HUES64 (cell line): ENCODE measurements at regions not wholly inside any gene's neighbourhood (a gene's known extent, or its start where the extent isn't known, plus 50 kb on each side); places are given as distances from the start of the nearest gene placed in this dataset.

Experiments
- H3K27ac ChIP-seq: 2 replicates; pipeline ENCODE4 v1.7.0; 2013; ENCODE audit warnings: low read depth, low read length, inconsistent platforms
- H3K27me3 ChIP-seq: 2 replicates; pipeline ENCODE4 v1.6.1; 2013; ENCODE audit warnings: mild to moderate bottlenecking, low read length; ENCODE audit not compliant: insufficient read depth
- H3K36me3 ChIP-seq: 2 replicates; pipeline ENCODE4 v1.6.1; 2013; ENCODE audit warnings: mild to moderate bottlenecking, low read length; ENCODE audit not compliant: insufficient read depth
- H3K4me1 ChIP-seq: 2 replicates; pipeline ENCODE4 v1.6.1; 2013; ENCODE audit warnings: mild to moderate bottlenecking, low read length, moderate library complexity; ENCODE audit not compliant: insufficient read depth
- H3K4me3 ChIP-seq: 2 replicates; pipeline ENCODE4 v1.5.1; 2013; ENCODE audit warnings: mild to moderate bottlenecking, low read length, moderate library complexity
- H3K9ac ChIP-seq: 2 replicates; pipeline ENCODE4 v1.6.1; 2013; ENCODE audit warnings: mild to moderate bottlenecking, low read depth, low read length
- H3K9me3 ChIP-seq: 2 replicates; pipeline ENCODE4 v1.6.1; 2013; ENCODE audit warnings: low read depth, low read length; ENCODE audit not compliant: insufficient read depth
- WGBS: fragments of 150-250, 120-280 bp; methylation state at CpG from one replicate; pipeline ENCODE4 v1.1.7; 2013; ENCODE audit warnings: missing lambda C conversion rate; 5-methylcytosine and 5-hydroxymethylcytosine counted together

- Histone ChIP-seq H3K4me1 (no peaks in the 10 kb centered on the region), H3K36me3 (no peaks in the 10 kb centered on the region), H3K27ac (no peak overlapping the region), H3K27me3 (no peaks in the 10 kb centered on the region), H3K4me3 (no peak overlapping the region), H3K9ac (no peak overlapping the region), H3K9me3 (no peaks in the 10 kb centered on the region)
Observed at GRCh38 chr9:106745876-106746275, 117.1 kb upstream of the ZNF462 start.

- H3K9ac ChIP-seq: no peak overlapping the region
- H3K4me3 ChIP-seq: no peak overlapping the region
- peaks cover 9% of the 10 kb centered on the region; the same call in 1 of the 2 replicates for H3K4me1 ChIP-seq
- H3K9me3 ChIP-seq: no peaks in the 10 kb centered on the region
- no peaks in the 10 kb centered on the region for H3K36me3 ChIP-seq
- H3K27ac ChIP-seq: no peak overlapping the region
- 98% methylated on average over 5 of the region's 5 CpGs for WGBS
- no peaks in the 10 kb centered on the region for H3K27me3 ChIP-seq
Observed at GRCh38 chr9:106751681-106752080, 111.3 kb upstream of the ZNF462 start.

GRCh38 chr9:106752581-106752980 is 110.4 kb upstream of the ZNF462 start:
- Histone ChIP-seq H3K27me3 (no peaks in the 10 kb centered on the region), H3K9me3 (no peaks in the 10 kb centered on the region), H3K36me3 (no peaks in the 10 kb centered on the region), H3K9ac (no peak overlapping the region), H3K4me1 (peaks cover 16% of the 10 kb centered on the region), H3K4me3 (no peak overlapping the region), H3K27ac (no peak overlapping the region)
- 74% methylated on average over 3 of the region's 3 CpGs for WGBS

- Histone ChIP-seq H3K27ac (no peak overlapping the region), H3K36me3 (no peaks in the 10 kb centered on the region), H3K9ac (no peak overlapping the region), H3K4me1 (peaks cover 20% of the 10 kb centered on the region), H3K27me3 (no peaks in the 10 kb centered on the region), H3K4me3 (no peak overlapping the region), H3K9me3 (no peaks in the 10 kb centered on the region)
- 69% methylated on average over 4 of the region's 4 CpGs for WGBS
Observed at GRCh38 chr9:106753155-106753671, 109.8 kb upstream of the ZNF462 start.

- peaks cover 31% of the 10 kb centered on the region for H3K4me1 ChIP-seq
- H3K9me3 ChIP-seq: no peaks in the 10 kb centered on the region
- no peaks in the 10 kb centered on the region for H3K36me3 ChIP-seq
- H3K9ac ChIP-seq: no peak overlapping the region
- no peaks in the 10 kb centered on the region for H3K27me3 ChIP-seq
- H3K4me3 ChIP-seq: no peak overlapping the region
- H3K27ac ChIP-seq: no peak overlapping the region
- WGBS: 85% methylated on average over 7 of the region's 7 CpGs
Observed at GRCh38 chr9:106755736-106756135, 107.2 kb upstream of the ZNF462 start.

GRCh38 chr9:106757514-106757913 is 105.5 kb upstream of the ZNF462 start:
- H3K27me3 ChIP-seq: no peaks in the 10 kb centered on the region
- WGBS: 65% methylated on average over 2 of the region's 2 CpGs
- no peaks in the 10 kb centered on the region for H3K36me3 ChIP-seq
- no peak overlapping the region for H3K27ac ChIP-seq
- H3K9me3 ChIP-seq: no peaks in the 10 kb centered on the region
- H3K9ac ChIP-seq: no peak overlapping the region
- no peak overlapping the region for H3K4me3 ChIP-seq
- peaks cover 31% of the 10 kb centered on the region for H3K4me1 ChIP-seq

- 32% methylated on average over 1 of the region's 1 CpG for WGBS
Observed at GRCh38 chr9:106758911-106759310, 104.1 kb upstream of the ZNF462 start.

GRCh38 chr9:106761493-106761892 is 101.5 kb upstream of the ZNF462 start:
- no peak overlapping the region for H3K9ac ChIP-seq
- no peaks in the 10 kb centered on the region for H3K27me3 ChIP-seq
- no peaks in the 10 kb centered on the region for H3K36me3 ChIP-seq
- no peak overlapping the region for H3K4me3 ChIP-seq
- no peak overlapping the region for H3K27ac ChIP-seq
- no peaks in the 10 kb centered on the region for H3K9me3 ChIP-seq
- WGBS: 82% methylated on average over 2 of the region's 2 CpGs
- peaks cover 22% of the 10 kb centered on the region for H3K4me1 ChIP-seq

More at GRCh38 chr9:106758911-106759310, 104.1 kb upstream of the ZNF462 start:
- Histone ChIP-seq H3K27ac (no peak overlapping the region), H3K9me3 (no peaks in the 10 kb centered on the region), H3K4me1 (peaks cover 26% of the 10 kb centered on the region), H3K27me3 (no peaks in the 10 kb centered on the region), H3K36me3 (no peaks in the 10 kb centered on the region), H3K9ac (no peak overlapping the region), H3K4me3 (no peak overlapping the region)

- Histone ChIP-seq H3K27me3 (no peaks in the 10 kb centered on the region), H3K4me1 (no peaks in the 10 kb centered on the region), H3K4me3 (no peak overlapping the region)
Observed at GRCh38 chr9:106766616-106767015, 96.3 kb upstream of the ZNF462 start.

GRCh38 chr9:106769331-106769730 is 93.6 kb upstream of the ZNF462 start:
- no peak overlapping the region for H3K4me3 ChIP-seq
- 86% methylated on average over 7 of the region's 7 CpGs for WGBS
- no peaks in the 10 kb centered on the region for H3K9me3 ChIP-seq
- H3K4me1 ChIP-seq: no peaks in the 10 kb centered on the region
- no peak overlapping the region for H3K9ac ChIP-seq
- no peaks in the 10 kb centered on the region for H3K36me3 ChIP-seq
- no peaks in the 10 kb centered on the region for H3K27me3 ChIP-seq
- H3K27ac ChIP-seq: no peak overlapping the region

More at GRCh38 chr9:106766616-106767015, 96.3 kb upstream of the ZNF462 start:
- Histone ChIP-seq H3K9ac (no peak overlapping the region), H3K27ac (no peak overlapping the region), H3K9me3 (no peaks in the 10 kb centered on the region), H3K36me3 (no peaks in the 10 kb centered on the region)

- Histone ChIP-seq H3K9me3 (no peaks in the 10 kb centered on the region), H3K27ac (no peak overlapping the region), H3K9ac (no peak overlapping the region), H3K4me1 (no peaks in the 10 kb centered on the region), H3K4me3 (no peak overlapping the region), H3K27me3 (no peaks in the 10 kb centered on the region), H3K36me3 (no peaks in the 10 kb centered on the region)
- 96% methylated on average over 4 of the region's 4 CpGs for whole genome bisulfite sequencing
Observed at GRCh38 chr9:106771608-106772007, 91.4 kb upstream of the ZNF462 start.
